ENCODE measurements at regions not wholly inside any gene's neighbourhood (a gene's known extent, or its start where the extent isn't known, plus 50 kb on each side); places are given as distances from the start of the nearest gene placed in this dataset.

- no peak for TF ChIP-seq HMBOX1 (IDR thresholded peaks at IDR 0.05)
- no peak for TF ChIP-seq CHD2 (IDR thresholded peaks at IDR 0.05; ENCODE audit: low read depth, low read length)
- no peak for TF ChIP-seq RAD51 (IDR thresholded peaks at IDR 0.05; ENCODE audit: borderline replicate concordance, low read depth)
- TF ChIP-seq HINFP (tag; conservative IDR thresholded peaks at IDR 0.05; ENCODE audit: low read depth), result no peak
- TF ChIP-seq FOS (IDR thresholded peaks at IDR 0.05; ENCODE audit: extremely low read depth, insufficient read length), result no peak
- no peak for TF ChIP-seq ZNF143 (CRISPR knock-in tag; IDR thresholded peaks at IDR 0.05)
- TF ChIP-seq RBM22 (IDR thresholded peaks at IDR 0.05; ENCODE audit: low read depth, low read length, poor library complexity, severe bottlenecking), result no peak
- TF ChIP-seq ZNF41 (CRISPR knock-in tag; conservative IDR thresholded peaks at IDR 0.05), result no peak
Measured at GRCh38 chr1:96374076-96374762, 347.4 kb upstream of the PTBP2 start (continued).

- no TSS peak for BruUV-seq (replicated peaks)
Measured at GRCh38 chr1:96376846-96377245, 344.7 kb upstream of the PTBP2 start.

More at GRCh38 chr1:96376846-96377245, 344.7 kb upstream of the PTBP2 start:
- DNase-seq (ENCODE audit: extremely low read depth in 1 of 4, low spot score in 3 of 4), result no peak
- FAIRE-seq, result no peak
- H3K4me2 ChIP-seq (ENCODE audit: insufficient read depth, low read length), result no peak overlapping the region
- in situ Hi-C loops (cut with MboI), result no loop called here
- no peaks in the 10 kb centered on the region for H3K9me1 ChIP-seq (ENCODE audit: control insufficient read depth, insufficient read depth, low read length)
- no peaks in the 10 kb centered on the region for H4K20me1 ChIP-seq (replicated peaks; ENCODE audit: control insufficient read depth, insufficient read depth, low read length)
- no peaks in the 10 kb centered on the region for H3K27me3 ChIP-seq (ENCODE audit: control insufficient read depth in 2 of 2, insufficient read depth in 2 of 2, low read length in 2 of 2)
- H3K4me1 ChIP-seq (replicated peaks in 1 of 2; ENCODE audit: control insufficient read depth in 2 of 2, insufficient read depth in 2 of 2, low read length in 2 of 2), result no peaks in the 10 kb centered on the region
- WGBS (ENCODE audit: insufficient coverage, low coverage, missing lambda C conversion rate), result 0% methylated on average over 1 of the region's 1 CpG
- intact Hi-C loops (cut with micrococcal nuclease), result no loop called here
- no peak overlapping the region for H3K4me3 ChIP-seq
- no peak for ATAC-seq
- H2AFZ ChIP-seq (ENCODE audit: low read depth, low read length), result no peak overlapping the region
- H3K9ac ChIP-seq (ENCODE audit: insufficient read depth in 1 of 2, low read depth in 2 of 2, low read length in 2 of 2), result no peak overlapping the region
- H3K79me2 ChIP-seq (ENCODE audit: control insufficient read depth, insufficient read depth, low read length), result no peaks in the 10 kb centered on the region
- H3K9me3 ChIP-seq (replicated peaks; ENCODE audit: control insufficient read depth, insufficient read depth, low read depth, low read length), result no peaks in the 10 kb centered on the region
- H3K36me3 ChIP-seq (ENCODE audit: control insufficient read depth, insufficient read depth, low read length), result no peaks in the 10 kb centered on the region
- ChIA-PET POLR2A (no interaction called here), CTCF (ENCODE audit: low intra/inter-chr PET ratio) (no interaction called here)
- TF ChIP-seq CBFA2T3 (IDR thresholded peaks at IDR 0.05), result no peak
- TF ChIP-seq USF2 (CRISPR knock-in tag; IDR thresholded peaks at IDR 0.05), result no peak
- TF ChIP-seq ZNF408 (CRISPR knock-in tag; IDR thresholded peaks at IDR 0.05; ENCODE audit: low read depth), result no peak
- no peak for TF ChIP-seq XRCC5 (IDR thresholded peaks at IDR 0.05; ENCODE audit: low read depth, low read length)
- TF ChIP-seq POLR2AphosphoS5 (IDR thresholded peaks at IDR 0.05; ENCODE audit: control insufficient read depth, insufficient read depth, low read depth, low read length), result no peak
- TF ChIP-seq BACH1 (tag; IDR thresholded peaks at IDR 0.05), result no peak
- no peak overlapping the region for H3K27ac ChIP-seq (ENCODE audit: extremely low read depth, low read depth, low read length)
